HG02938 (cell line): ENCODE measurements at regions not wholly inside any gene's neighbourhood (a gene's known extent, or its start where the extent isn't known, plus 50 kb on each side); places are given as distances from the start of the nearest gene placed in this dataset.
A peak's percentile ranks its signal among the peaks of the same experiment; 100 is the strongest.

Experiments
- ATAC-seq: cut with Tn5 transposase; IDR thresholded peaks from one replicate; pipeline ENCODE4 v1.9.1; 2021; ENCODE audit warnings: mild to moderate bottlenecking, moderate library complexity; ENCODE audit not compliant: unreplicated experiment

DNA sequence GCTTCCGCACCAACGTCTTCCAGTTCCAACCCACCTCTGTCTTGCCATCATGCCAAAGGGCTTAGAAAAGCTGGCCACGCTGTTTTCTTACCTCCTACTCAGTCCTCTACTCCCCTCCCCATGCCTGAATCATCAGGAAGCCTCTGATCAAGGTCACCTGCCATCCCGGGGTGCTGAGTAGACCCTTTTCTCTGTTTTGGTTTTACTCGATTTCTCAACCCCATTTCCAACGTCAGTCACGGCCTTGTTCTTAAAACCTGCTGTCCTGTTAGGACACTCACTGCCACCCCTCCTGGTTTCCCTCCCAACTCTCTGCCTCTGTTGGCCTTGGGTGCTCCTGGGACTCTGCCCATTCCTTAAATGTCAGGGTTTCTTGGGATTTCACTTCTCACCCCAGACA is 350.1 kb downstream of the FOXO1 start:
- ATAC-seq: no peak

DNA sequence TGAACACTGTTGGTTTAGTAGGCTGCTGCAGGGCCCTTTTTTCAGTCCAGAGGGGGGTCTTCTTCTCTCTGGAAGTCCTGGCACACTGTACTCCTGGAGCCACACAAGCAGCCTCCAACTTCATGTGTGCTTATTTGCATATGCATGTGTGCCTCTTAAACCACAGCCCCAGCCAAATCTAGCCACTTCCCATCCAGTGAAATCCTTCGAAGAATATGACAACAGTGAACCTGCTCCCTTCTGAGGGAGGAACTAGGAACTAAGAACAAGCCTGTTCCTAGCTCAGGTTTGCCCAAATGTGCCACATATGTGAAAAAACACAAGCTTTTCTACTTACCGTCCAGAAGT is 348.5 kb downstream of the FOXO1 start:
- no peak for ATAC-seq

DNA sequence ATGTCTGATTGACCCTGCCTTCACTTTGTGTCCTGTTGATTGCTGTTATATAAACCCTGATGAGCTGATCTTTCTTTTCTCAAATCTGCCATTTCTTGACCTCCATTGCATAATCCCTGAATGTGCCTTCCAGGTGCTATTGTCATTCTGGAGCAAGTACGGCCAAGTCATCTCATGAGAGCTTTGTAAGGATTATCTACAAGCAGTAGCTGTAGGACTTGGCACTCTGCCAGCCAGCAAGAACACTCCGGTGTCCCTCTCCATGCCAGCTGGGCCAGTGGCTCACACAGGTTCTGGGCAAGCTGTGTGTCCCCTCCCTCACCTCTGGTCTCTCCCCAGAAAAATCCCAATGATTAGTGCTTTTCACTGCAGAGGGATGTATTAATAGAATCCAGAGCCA is 348.1 kb downstream of the FOXO1 start:
- ATAC-seq: no peak

DNA sequence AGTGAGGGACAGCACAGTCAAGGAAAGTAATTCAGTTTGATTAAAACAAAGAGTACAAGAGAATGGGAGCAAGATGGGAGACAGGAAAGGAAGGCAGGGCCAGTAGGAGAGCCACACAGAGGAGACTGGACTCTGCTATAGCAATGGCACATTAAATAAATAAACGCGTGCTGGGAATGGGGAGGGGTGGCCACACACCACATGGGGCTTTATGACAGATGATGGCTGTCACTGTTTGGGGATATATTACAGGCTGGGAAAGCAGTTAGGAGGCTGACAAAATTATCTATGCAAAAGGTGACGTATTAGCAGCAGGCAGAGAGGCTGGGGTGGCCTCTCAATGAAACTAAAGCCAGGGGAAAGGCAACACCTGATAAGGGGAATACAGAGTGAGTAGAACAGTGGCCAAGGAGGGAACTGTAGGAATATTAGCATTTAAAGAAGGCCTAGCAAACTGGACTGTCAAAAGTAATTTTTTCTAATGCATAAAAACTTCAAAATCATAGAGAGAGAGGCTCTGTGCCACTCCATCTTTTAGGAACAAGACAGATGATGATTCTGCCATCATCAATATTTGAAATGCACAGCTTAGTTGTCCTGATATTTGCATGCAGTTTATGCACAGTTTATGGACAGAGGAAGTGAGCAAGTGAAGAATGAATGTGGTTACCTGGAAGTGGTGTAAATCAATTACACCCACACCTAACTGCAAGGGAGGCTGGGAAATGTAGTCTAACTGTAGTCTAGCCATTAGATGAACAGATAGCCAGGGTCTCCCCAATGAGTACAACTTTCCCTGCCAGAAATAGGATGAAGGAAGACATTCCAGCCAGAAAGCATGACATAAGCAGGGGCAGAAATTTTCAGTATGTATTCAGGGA is 346.5 kb downstream of the FOXO1 start:
- ATAC-seq: peak; percentile 52

- no peak for ATAC-seq
Measured at GRCh38 chr13:40328091-40328490, 338.4 kb downstream of the FOXO1 start.

GRCh38 chr13:40329781-40330485 is 336.5 kb downstream of the FOXO1 start:
- ATAC-seq: no peak

GRCh38 chr13:40330950-40331349 is 335.5 kb downstream of the FOXO1 start:
- no peak for ATAC-seq

GRCh38 chr13:40331802-40332201 is 334.6 kb downstream of the FOXO1 start:
- ATAC-seq: no peak

- no peak for ATAC-seq
Measured at GRCh38 chr13:40333226-40333625, 333.2 kb downstream of the FOXO1 start.

- no peak for ATAC-seq
Measured at GRCh38 chr13:40334031-40334430, 332.4 kb downstream of the FOXO1 start.

- ATAC-seq: no peak
Measured at GRCh38 chr13:40334616-40335015, 331.8 kb downstream of the FOXO1 start.

GRCh38 chr13:40336228-40337221 is 329.9 kb downstream of the FOXO1 start:
- no peak for ATAC-seq

DNA sequence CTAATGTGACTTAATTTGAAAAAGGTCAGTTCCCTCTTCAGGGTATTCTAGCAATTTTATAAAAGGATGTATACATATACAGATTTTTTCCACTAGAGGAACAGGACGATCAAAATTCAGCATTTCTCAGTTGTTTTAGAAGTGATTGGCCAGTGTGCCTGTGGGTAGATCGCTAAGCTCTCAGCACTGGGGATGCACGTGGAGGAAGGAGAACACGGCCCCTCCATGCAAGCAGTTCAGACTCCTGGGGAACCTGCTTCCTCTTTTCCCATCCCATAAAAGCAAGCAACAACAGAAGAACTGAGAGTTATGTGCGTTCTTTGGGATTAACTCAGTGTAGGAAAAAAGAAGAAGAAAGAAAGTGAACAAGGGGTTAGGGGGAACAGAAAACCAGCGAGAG is 328.8 kb downstream of the FOXO1 start:
- ATAC-seq: no peak

- ATAC-seq: no peak
Measured at GRCh38 chr13:40338217-40338616, 328.2 kb downstream of the FOXO1 start.

DNA sequence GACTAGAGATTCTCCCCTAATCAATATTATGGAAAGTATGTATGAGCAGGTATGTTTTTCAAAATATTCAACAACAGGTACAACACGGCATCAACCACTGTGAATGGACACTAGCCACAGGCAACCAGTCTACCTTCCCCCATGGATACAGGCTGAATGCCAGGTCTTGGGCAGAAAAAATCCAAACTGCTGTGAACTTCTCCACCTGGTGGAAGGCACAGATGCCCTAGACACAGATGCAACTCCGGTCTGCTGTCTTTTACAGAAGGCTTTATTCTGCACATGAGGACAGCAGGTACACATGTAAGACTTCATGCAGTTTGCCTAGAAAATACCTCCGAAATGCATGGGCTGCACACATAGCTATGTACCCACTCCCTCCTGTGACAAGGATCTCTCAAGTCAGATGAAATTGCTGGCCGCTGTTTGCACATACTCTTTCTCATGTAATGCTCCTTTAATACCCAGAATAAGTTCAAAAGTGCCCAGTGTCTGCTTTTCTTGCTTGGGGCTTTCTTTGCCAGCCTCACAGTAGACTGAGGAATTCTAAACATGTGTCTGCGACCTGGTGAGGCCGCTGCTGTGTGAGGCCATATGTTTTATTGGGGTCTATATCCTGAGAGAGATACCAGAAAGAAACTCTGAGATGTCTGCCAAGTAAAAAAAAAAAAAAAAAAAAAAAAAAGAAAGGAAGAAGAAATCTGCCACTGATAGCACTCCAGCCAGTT is 325.9 kb downstream of the FOXO1 start:
- no peak for ATAC-seq

- ATAC-seq: no peak
Measured at GRCh38 chr13:40341096-40341471, 325.4 kb downstream of the FOXO1 start.

DNA sequence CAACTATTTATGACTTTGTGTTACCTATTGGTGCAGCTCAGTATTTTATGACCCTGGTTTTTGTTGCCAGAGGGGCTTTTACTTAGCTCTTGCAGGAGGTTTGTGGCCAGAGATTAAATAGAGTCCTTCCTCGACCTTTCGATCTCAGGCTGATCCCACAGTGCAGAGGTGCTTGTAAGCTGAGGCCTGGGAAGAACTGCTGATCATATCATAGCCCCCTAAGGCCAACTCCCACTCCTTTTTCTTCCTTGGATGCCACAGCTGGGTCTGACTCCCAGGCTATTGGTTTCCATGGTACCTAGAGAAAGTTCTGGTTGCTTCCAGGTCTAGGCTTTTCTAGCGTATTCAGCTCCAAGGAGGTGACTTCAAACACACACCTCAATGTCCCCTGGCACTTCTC is 324.9 kb downstream of the FOXO1 start:
- no peak for ATAC-seq

GRCh38 chr13:40342461-40342860 is 324.0 kb downstream of the FOXO1 start:
- no peak for ATAC-seq

DNA sequence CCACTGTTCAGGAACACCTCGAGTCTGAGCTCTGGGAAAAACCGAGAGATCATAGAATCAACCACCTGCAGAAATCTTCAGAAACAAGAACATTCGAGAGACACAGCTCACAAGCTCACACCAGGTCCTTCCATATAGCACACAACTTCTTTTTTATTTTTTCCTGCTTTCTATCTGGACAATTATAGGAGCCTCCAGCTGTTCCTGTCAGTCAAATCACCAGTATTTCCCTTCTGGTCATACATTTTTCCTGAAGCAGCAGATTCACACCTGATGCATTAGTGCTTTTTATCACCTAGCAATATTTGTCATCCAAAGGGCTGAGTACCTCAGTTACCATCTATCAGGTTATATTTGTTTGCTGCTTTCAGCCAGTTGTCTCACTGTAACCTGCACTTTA is 323.5 kb downstream of the FOXO1 start:
- ATAC-seq: no peak

GRCh38 chr13:40343550-40344269 is 322.7 kb downstream of the FOXO1 start:
- ATAC-seq: no peak
